DND-41 (cell line): ENCODE measurements at regions not wholly inside any gene's neighbourhood (a gene's known extent, or its start where the extent isn't known, plus 50 kb on each side); places are given as distances from the start of the nearest gene placed in this dataset.

Experiments
- CTCF ChIP-seq: IDR thresholded peaks from 2 replicates; pipeline ENCODE4 v1.5.1; 2012; ENCODE audit warnings: borderline replicate concordance, low read length, moderate library complexity, mild to moderate bottlenecking; ENCODE audit not compliant: poor library complexity, severe bottlenecking; ENCODE audit errors: extremely low read depth
- EZH2 ChIP-seq: IDR thresholded peaks from 3 replicates; pipeline ENCODE4 v1.6.1; 2012; ENCODE audit warnings: borderline replicate concordance, low read depth, mild to moderate bottlenecking, moderate library complexity, low read length, inconsistent platforms; ENCODE audit not compliant: severe bottlenecking

- TF ChIP-seq CTCF = no peak
- no peak for TF ChIP-seq EZH2
These were observed 125.0 kb downstream of the GJA1 start for GRCh38 chr6:121560476-121560875.
